NK-92 treated with Interleukin-12 subunit alpha and Interleukin-12 subunit beta, amount 100 ng/mL, for 24 hours (cell line): ENCODE measurements at regions not wholly inside any gene's neighbourhood (a gene's known extent, or its start where the extent isn't known, plus 50 kb on each side); places are given as distances from the start of the nearest gene placed in this dataset.

Experiments used
- DNase-seq: peaks from one replicate; lab custom pipeline; 2025; lab: John Stamatoyannopoulos, UW

DNA sequence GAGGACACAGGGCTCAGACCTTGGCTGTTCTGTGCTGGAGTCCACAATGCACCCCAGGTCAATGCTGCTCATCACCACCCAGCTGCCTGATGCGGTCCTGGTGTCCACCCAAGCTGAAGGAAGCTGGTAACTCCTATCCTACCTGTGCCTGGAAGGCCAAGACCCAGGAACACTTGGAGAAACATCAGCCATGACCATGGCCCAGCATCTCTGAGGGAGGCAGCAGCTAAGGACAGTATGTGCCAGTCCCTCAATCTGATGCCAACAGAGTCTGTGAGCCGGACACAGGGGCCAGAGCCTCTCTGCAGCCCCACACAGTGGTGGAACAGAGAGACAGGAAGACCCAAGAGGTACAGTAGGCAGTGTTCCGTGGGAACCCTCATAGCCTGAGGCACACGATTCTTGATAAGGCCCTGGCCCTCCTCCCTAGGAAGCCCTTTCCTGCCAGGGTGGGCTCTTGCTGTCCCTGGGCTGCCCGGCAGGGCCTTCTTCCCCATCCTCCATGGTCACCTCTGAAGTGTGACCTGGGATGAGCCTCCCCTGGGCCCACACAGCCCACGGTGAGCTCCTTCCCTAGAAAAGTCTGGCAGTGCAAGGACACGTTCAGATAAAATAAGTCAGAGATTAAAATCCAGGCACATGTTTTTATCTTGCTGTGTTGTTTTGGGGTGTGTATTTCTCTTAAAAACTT, 170.7 kb downstream of the THBS2 start:
- DNase-seq, result no peak

DNA sequence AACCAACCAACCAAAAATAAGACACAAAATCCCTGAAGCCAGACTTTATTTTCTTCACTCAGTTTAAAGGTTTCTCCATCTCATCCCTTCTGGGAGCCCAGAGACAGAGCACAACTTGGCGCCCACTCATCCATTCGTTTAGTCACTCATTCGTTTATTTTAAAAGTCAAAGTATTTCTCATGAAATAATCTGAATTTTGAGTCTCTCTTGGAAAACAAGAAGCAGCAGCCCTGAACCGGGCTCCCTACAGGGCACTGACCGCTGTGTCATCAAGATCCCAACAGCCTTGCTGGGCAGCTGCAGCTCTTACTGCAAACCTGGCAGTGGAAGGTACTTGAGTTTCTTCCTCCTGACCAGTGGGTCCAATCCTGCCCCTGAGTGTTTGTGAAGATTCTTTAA, 171.6 kb downstream of the THBS2 start:
- no peak for DNase-seq

DNA sequence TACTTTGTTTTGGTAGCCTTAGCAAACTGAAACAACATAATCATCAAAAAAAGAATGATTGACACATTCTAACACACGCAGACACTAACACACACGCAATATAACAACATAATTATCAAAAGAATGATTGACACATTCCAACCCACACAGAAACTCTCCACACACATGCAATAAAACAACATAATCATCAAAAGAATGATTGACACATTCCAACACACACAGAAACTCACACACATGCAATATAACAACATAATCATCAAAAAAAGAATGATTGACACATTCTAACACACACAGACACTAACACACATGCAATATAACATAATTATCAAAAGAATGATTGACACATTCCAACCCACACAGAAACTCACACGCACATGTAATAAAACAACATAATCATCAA, 172.4 kb downstream of the THBS2 start:
- no peak for DNase-seq

DNA sequence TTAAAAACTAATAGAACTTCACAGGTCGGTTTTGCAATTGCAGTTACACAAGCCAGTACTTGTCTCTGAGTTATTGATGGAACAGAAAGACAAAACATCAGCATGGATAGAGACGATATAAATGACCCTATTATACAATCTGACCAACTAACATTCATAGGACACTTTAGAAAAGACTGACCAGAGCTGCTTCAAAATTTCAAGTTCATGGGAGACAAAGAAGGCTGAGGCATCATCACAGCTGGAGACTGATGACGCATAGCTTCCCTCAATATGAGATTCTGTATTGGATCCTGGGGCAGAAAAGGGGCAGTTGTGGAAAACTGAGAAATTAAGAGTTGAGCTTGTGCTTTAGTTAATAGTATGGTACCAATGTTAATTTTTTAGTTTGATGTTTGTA, 174.0 kb downstream of the THBS2 start:
- no peak for DNase-seq

DNA sequence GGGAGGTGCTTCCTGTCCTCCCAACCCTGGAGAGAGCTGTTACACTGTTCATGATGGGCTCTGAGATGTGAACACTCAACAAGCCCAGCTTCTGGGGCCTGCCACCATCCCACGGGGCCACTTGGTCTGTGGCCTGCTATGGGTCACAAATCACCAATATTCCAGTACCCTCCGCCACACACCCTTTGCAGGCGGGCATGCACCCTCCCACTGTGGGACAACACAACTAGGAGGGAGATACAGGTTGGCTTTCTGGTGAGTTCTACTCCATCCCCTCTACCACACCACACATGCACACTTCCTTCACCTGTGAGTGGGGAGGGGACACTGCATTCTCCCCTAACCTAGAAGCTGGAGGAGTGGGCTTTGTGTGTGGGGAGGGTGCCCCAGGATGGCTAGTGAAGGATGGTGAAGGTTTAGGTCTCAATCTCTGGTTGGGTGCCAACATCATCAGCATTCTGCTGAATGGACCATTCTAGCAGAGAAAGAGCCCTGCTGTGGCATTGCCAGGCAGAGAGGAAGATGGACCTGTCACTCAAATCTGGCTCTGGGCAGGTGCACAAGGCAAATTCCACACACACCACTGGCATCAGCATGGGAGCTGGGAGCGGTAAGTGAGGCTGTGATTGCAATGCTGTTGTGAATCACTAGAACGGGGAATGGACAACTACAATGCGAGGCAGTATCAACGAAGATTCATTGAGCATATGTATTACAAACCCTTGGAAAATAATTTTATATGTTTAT, 175.1 kb downstream of the THBS2 start:
- no peak for DNase-seq

DNA sequence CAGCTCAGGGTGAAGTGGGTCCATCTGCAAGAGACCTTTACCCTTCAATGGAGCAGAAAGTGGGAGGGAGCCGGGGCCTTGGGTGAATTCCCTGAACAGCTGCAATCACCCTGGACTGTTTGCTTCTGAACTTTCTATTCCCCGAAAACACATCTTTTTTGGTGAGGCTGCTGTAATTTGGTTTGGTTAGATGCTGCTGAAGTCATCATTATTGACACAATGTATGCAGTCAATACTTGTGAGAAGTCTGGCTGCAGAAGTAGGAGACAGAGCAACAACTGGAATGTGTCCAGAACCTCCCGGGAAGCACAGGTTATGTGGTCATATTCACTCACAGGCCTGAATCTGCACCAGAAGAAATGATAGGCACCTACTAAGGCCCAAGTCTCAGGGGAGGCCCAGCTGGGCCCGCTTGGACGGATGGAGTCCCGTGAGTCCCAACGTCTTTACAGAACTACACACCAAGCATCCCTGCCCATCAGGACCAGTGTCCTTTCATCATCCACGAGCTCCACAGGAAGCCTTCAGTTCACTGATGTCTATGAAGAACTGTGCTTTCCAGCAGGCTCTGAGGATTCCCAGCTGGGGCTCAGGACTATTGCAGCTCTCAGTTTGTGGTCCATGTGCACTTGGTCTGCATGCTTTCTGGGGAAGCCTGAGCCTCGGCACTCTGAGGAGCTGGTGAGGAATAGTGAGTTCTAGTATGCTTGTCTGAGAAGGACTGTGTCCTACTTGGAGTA, 177.6 kb downstream of the THBS2 start:
- DNase-seq, result no peak

DNA sequence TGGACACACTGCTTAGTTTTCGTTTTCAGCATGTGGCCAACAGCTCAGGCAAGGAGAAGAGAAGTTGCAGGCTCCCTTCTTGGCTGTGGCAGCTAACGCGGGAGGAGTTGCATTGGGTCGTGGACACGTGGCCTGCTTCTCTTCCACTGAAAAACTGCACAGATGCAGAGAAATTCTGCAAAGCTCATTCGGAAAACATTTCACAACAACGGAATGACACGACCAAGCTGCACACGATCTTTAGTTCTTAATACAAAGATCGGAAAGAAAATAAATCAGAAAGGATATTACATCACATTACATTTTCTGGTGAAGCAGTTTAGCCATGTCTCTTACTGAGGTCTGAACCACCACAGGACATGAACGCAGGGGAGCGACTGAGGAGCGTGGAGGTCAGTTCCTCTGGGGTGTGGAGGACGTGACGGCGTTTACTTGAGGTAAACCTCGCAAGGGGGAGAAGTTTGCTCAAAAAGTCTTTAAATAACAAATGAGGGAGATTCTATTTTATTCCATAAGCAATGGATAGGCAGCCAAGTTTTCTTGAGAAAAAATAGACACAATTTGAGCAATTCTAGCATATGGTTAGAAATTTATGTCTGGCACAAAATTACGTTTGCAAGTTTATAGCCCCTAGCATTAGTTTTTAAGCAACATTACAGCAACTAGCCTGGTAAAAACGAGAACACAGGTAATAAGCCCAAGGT, 178.3 kb downstream of the THBS2 start:
- DNase-seq, result no peak

DNA sequence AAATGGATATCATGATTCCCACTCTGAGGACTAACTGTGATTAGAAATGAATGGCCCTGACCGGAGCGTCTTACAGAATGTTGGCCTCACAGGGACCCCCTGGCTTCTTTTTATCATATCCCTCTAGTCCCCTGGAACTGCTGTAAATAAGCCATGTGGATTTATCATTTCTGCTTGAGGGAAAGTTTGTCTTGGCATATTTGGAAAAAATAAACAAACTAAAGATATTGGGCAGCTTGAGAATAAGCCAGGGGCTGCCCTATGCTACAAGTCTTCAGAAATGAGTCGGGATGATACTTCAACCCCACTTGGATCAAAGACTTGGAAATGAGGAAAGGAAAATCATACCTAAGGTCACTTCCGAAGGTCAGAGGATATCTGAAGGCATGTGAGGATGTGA, 179.1 kb downstream of the THBS2 start:
- DNase-seq, result no peak

DNA sequence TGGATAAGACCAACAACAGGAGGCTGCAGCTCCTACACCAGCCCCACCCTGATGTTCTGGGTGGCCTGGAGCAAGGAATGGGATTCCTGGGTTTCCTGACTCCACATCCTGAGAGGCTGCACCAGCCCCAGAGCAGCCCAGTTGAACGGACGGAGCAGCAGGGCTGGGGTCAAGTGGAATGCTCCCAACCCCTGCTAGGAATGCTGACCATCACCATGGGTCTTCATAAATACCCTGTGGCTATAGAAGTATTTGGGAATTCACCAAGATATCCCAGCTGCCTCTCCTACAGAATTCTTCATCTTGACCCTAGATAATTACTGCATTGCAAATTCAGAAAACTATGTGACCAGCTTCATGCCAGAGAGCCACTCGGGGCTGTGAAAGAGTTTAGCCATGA, 180.3 kb downstream of the THBS2 start:
- DNase-seq, result no peak

DNA sequence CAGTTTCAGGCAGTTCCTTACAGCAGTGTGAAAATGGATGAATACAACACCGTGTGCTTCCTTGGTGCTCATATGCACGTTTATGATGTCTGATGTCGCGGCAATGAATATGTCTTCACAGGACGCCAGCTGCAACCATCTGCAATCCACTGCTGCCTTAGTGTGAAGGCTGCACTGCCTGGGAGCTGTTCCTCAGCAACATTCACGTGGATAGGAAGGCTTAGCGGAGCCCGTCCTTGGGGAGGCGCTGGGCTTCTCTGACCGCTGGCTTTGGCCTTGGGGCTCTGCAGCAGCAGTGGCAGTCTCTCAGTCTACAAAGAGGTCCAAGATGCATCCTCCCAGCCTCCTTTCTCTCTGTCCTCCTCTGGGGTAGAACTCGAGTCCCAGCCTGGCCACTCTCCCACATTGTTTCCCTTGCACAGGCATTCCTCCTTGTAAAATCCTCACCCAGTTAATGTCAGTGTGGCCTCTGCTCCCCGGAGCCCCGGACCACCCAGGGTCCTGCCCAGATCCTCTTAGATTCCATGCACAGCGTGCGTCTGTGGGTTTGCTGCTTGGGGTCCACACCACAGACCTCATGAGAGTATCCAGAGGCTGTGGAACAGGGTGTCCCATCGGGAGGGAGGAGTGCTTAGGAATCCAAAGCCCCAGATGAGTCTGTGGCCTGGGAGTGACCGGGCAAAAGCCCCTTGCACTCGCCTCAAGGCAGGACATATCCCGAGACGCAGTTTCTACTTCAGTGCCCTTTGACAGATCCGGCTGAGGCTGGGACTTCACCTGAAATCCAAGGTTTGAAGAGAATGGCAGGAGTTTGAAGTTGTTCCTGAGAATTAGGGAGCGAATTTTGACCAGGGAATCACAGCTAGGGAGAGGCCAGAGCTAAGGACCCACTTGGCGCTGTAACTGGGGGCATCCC, 181.3 kb downstream of the THBS2 start:
- no peak for DNase-seq

DNA sequence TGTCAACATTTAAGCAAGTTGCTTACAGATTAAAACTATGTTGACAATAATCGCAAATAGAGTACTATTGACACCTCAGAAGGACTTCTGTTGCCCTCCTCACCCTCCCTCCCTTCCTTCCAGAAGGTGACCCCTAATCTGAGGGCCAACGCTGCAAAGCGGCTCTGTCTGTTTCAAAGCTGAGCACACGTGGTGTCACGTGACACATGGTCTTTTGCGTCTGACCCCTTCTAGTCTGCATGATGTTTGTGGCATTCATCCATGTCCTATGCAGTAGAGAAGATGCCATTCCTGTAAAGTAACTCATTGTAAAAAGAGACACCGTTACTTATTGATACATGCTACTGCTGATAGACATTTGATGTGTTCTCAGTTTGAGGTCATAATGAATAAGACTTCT, 182.3 kb downstream of the THBS2 start:
- no peak for DNase-seq

DNA sequence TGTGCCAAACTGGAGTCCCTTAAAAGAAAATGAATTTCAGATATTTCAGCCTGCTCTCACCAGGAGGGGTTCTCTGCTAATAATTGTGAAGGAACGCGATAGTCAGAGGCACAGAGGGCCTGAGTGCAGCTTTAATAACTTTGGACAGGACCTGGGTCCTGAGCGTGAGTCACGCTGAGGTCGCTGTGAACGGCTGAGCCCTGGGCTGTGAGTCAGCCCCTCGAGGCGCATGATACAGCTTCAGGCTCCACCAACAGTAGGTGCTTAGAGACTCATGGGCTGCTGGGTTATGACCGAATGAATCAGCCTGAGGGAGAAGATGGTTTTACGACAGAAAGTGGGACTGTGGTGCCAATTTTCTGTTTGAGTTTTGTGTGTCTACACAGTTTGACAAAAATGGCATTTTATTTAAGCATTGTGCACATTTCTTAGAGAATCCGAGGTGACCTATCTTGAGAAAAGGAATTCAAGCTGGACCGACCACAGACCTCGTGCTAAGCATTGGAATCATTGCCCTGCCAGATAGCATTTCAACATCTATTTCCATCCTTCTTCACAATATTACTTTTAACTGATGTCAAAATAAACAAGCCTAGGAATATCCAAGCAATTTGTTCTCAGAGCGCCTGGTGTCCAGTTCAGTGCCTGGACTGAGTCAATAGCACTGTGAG, 183.0 kb downstream of the THBS2 start:
- peak; percentile 13 for DNase-seq

DNA sequence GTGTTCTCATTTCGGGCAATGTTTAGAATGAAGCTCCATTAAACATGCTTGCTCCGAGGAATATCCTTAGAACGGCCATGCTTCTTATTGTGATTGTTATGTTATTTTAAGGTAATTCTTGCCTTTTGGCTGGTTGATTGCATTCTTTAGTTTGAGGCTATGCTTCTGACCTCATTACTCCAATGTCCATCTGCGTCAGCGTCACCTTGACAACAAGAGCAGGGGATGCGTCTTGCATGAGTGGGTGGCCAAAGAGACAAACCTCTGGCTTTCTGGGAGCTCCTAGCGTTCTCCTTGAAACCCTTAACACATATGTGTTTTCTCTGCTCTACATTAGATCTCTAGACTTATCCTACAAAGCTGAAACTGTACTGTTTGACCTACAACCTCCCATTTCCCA, 184.3 kb downstream of the THBS2 start:
- no peak for DNase-seq

DNA sequence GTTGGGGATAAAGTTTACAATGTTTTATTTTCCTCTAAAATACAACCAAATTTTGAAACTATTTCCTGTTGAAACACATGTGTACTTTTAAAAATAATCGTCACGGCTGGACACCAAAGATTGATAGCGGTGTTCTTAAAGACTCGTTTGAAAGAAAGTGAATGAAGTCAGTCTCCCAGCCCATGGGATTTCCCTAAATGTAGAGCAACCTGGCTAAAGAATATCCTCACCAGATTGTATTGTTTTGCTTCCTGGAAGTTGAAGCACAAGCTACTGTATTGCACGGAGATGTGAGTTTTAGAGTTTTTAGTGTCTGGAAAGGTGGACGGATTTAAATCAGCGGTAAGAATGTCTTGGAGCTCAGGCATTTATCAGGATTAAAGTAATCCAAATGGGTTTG, 189.5 kb downstream of the THBS2 start:
- DNase-seq, result no peak

DNA sequence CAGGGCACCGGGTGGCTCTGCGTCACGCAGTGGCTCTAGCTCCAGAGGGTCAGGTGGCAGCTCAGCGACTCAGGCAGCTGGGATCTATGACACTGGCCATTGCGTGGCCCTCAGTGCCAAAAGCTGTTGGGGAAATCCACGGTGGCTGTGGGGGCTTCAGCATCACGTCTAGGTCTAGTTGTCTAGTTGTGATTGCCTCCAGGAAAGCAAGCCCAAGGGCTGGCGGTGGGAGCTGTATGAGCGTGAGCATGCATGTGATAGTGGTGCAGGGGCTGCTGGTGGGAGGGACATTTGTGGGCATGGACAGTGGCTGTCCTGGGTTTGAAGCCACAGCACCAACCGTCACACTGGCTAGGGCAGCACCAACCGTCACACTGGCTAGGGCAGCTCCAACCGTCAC, 191.4 kb downstream of the THBS2 start:
- DNase-seq, result no peak

DNA sequence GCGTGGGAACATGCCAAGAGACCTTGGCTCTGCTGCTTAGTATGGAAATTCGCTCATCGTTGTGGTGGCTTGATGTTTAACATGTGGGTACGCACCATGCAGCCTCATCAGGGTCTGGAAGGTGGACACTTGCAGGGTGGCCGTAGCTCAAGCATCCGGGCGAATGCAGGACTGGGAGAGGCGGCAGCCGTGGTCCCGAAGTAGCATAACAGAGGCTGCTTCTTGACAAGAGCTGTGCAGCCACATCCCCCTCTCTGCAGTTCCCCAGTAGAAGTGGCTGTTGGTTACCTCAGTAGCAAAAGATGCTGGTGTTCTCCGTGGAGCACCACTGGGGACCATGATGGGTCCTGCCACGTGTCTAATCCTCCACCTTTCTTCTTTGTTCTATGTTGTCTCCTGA, 195.0 kb downstream of the THBS2 start:
- DNase-seq, result no peak

DNA sequence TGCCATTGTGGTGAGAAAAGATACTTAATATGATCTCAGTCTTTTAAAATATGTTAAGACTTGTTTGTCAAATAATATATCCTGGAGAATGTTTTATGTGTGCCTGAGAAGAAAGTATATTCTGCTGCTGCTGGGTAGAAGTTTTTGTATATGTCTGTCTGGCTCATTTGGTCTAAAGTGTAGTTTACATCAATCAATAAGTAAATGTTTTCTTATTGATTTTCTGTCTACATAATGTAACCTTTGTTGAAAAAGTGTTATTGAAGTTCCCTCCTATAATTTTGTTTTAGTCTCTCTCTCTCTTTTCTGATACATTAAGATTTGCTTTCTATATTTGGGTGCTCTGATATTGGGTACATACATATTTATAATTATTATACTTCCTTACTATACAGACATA, 201.2 kb downstream of the THBS2 start:
- no peak for DNase-seq

DNA sequence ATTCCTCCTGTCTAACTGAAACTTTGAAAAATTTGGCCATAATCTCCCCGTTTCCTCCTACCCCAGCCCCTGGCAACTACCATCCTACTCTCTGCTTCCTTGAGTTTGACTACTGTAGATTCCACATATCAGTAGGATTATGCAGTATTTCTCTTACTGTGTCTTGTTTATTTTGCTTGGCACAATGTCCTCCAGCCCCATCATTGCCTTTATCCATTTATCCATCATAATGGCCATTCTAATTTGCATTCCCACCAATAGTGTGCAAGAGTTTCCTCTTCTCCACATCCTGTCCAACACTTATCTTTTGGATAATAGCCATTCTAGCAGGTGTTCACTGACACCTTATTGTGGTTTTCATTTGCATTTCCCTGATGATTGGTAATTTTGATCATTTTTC, 202.3 kb downstream of the THBS2 start:
- no peak for DNase-seq

DNA sequence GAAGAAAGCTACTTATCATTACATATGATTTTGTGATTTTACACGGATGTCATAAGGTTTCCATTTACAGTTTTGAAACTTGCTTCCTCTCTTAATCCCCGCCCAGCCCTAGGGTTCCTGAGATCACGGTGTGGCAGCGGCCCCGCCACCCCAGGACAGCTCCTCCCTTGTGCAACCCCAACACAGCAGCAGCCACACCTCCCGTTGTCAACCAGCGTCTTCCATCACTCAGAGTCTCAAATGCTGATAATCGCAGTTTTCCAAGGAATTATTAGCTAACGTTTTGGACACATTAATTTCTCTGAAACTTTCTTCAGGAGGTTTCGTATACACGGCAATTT, 204.8 kb downstream of the THBS2 start:
- no peak for DNase-seq

DNA sequence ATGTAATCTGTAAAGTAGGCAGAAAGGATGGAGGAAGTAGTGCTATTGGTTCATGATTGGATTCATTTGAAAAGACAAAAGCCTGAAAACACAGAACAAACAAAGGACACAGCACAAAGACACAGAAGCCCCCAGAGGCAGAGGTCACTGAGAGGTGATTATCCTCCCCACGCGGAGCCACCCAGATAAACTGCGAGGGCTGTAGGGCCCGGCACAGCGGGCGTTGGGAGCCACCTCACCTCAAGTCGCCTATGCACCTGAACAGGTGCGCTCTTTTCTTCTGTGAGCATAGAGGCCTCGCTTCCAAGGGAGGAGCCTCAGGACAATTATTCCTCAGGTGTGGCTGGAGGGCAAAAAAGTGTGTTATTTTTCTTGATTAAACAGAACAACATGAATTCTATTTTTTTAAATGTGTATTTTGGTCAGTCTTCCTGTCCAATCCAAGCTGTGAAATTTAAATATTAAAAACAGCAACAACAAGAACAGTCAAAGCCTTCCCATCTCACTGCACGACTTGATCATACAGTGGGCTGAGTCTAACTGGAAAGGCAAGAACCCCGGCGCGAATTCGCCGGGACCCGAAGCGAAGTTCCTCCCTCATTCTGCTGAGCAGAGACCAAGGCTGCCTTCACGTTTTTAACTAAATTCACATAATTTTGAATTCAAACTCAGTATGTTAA, 205.3 kb downstream of the THBS2 start:
- no peak for DNase-seq

DNA sequence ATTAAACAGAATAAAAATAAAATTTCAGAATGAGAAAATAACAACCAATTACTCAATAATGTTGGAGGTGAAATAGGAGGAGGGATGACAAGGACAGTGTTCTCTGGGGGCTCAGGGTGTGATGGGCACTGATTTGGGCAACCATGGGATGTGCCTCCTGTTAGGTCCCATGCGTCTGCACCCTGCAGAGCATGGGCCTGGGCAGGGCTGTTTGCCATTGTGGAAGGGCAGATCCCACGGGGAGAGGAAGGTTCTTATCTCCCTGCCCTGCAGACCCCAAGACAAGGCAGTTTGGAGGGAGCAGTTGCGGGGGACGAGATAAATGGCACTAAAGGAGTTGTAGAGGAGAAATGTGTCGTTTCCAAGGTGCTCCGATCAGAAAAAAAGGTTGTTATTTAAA, 206.3 kb downstream of the THBS2 start:
- DNase-seq, result no peak
